ENCODE measurements at regions not wholly inside any gene's neighbourhood (a gene's known extent, or its start where the extent isn't known, plus 50 kb on each side); places are given as distances from the start of the nearest gene placed in this dataset.

DNA sequence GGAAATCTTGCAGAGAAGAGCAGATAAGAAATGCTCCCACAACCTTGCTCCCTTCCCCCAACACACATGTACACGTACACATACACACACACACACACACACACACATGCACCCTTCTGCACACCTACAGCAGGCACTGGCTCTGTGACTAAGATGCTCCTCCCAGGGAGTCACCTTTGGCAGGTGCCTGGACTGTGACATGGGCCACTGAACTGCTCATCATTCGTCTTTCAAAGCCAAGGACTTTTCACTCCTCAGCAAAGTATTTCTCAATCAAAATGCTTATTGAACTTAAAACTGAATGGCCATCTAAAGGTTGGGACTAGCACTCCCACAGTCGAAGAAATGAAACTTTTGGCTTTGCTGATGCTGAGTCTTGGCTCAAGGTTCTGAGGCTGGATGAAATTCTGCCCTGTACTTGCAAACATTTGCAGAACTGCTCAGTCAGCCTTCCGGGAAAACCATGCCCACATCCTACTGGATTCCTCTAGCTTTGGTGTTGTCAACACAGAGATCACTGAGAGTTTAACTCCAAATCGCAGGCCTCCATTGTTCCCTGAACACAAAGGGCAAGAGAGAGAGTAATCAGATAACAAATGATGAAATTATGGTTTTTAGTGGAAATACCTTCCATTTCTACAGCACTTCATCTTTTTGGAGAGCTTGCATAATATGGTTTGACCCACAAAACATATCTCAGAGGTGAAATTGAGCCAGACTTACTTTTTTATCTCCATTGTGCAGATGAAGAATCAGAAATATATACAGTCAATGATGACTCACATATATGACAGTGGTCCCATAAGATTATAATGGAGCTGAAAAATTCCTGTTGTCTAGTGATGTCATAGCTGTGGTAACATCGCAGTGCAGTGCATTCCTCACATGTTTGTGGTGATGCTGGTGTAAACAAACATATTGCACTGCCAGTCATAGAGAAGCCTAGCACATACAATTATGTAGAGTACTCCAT lies 72.4 kb upstream of the BCAR3 start:
- TF ChIP-seq CTCF (conservative IDR thresholded peaks at IDR 0.05; ENCODE audit: low read depth, low read length): no peak
- peak; percentile 63 for DNase-seq (ENCODE audit: low read depth)

DNA sequence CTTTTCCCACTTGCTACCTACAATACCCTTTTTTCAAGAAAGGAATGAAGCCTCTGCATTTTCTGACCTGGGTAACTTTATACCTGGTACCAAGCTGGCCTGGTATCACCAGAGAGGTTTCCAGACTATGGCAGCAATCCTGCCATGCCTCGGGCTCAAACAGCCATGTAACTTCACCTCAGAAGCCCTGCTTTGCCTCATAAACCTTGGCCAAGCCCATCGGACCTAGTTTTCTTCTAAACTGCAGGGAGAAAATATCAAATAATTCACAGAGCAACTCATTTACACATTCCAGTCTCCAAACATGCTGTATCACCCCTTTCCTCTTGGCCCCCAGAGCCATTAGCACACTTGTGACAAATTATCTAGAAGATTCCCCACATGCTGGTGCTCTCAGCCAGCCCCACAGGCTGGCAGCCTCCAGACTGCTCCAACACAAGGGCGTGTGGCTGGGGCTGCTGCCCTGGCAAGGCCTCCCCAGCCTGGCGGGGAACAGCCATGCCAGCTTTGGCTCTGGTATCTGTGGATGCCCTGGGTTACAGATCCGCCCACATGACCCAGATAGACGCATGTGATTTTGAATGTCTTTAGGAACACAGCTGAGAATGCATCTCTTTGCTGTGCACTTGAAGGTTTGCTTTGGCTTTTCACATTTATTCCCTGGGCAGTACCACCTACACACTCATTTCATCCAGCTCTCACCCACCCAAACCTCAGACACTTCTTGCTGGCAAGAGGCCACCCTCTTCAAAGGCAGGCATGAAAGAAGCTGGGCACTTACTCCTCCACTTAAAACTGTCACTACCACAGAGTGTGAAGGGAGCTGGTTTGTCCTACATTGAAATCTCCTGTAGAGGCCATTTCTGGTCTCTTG lies 70.0 kb upstream of the BCAR3 start:
- no peak for DNase-seq (ENCODE audit: low read depth)
- no peak for TF ChIP-seq CTCF (conservative IDR thresholded peaks at IDR 0.05; ENCODE audit: low read depth, low read length)
- no peak overlapping the region for H3K4me3 ChIP-seq (ENCODE audit: low read length)

More for the DNA sequence above, 72.4 kb upstream of the BCAR3 start:
- no peak overlapping the region for H3K4me3 ChIP-seq (ENCODE audit: low read length)

DNA sequence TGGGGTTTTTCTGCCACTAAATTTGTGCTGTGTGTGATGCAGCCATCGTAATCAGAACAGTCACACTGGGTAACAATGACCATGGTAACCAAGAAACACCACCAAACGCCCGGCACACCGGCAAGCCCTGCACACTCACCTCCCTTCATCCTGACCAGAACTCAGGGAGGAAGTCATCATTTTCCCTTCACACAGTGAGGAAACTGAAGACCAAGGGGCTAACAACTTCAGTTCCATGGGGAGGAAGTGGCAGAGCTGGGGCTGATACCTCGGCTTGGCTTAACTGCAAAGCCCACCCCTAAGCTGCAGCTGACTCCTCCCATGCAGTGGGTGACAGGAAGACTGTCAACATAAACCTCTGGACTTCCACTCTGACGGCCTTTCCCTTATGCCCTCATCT lies 69.3 kb upstream of the BCAR3 start:
- no peak for DNase-seq (ENCODE audit: low read depth)
- no peak overlapping the region for H3K4me3 ChIP-seq (ENCODE audit: low read length)
- TF ChIP-seq CTCF (conservative IDR thresholded peaks at IDR 0.05; ENCODE audit: low read depth, low read length): no peak

DNA sequence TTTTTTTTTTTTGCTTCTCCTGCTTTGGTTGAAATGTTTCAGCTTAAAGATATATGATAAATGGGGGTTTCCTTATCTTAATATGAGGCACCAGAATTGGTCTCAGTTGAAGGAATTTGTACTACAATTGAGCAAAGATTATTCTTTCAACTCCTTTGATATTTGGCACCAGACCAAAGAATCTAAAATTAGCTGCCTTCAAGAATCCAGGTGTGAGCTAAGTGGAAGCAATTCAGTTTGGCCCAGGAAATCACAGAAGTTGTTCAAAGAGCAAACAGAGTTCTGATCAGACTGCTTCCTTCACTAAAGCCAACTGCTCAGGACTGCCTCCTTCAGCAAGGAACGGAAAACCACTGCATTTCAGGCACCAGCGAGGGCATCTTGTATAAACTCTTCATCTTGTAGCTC lies 68.3 kb upstream of the BCAR3 start:
- DNase-seq (ENCODE audit: low read depth): no peak
- H3K4me3 ChIP-seq (ENCODE audit: low read length): no peak overlapping the region
- peak; percentile 63 for TF ChIP-seq CTCF (conservative IDR thresholded peaks at IDR 0.05; ENCODE audit: low read depth, low read length)

DNA sequence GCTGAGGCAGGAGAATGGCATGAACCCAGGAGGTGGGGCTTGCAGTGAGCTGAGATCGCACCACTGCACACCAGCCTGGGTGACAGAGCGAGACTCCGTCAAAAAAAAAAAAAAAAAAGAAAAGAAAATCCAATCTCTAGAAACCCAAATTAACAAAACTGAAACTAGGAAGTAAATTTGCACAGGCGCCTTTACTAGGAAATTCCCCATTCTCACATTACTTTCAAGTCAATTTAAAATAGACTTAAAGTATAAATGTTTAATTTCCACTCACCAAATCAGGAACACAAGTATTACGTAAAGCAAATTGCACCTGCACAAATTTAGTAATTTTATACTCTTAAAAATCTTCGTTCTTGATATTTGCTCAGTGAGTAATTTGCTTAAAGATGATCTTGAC lies 67.8 kb upstream of the BCAR3 start:
- no peak overlapping the region for H3K4me3 ChIP-seq (ENCODE audit: low read length)
- no peak for DNase-seq (ENCODE audit: low read depth)

More for the DNA sequence above, 67.8 kb upstream of the BCAR3 start:
- TF ChIP-seq CTCF (conservative IDR thresholded peaks at IDR 0.05; ENCODE audit: low read depth, low read length): no peak
